Stimulated activated naive B cell treated with anti-CD40 and anti-IgM and Interleukin-4, amounts not matched to agents 10 μg/mL and 1 μg/mL and 100 μg/mL, for 72 hours (primary cell): ENCODE measurements at regions not wholly inside any gene's neighbourhood (a gene's known extent, or its start where the extent isn't known, plus 50 kb on each side); places are given as distances from the start of the nearest gene placed in this dataset.

Source experiments
- ATAC-seq, 2 donors: fragments of 150-1000 bp; cut with Tn5 transposase; replicated peaks; 2 replicates each; pipeline ENCODE4 v1.10.0; 2021; ENCODE audit warnings: moderate library complexity in 1 of 2
- DNase-seq: peaks from one replicate; pipeline ENCODE4 v3.0.0; 2021
- H3K27ac Mint-ChIP-seq: one replicate; pipeline ENCODE4 v1.8.0; 2022; ENCODE audit warnings: mild to moderate bottlenecking, mixed read lengths
- H3K27me3 Mint-ChIP-seq, 2 donors: one replicate each; pipeline ENCODE4 v1.8.0; 2022; ENCODE audit warnings: mixed read lengths in 2 of 2
- H3K36me3 Mint-ChIP-seq, 2 donors: one replicate each; pipeline ENCODE4 v1.8.0; 2022; ENCODE audit warnings: mixed read lengths in 2 of 2, mild to moderate bottlenecking in 1 of 2
- H3K4me1 Mint-ChIP-seq, 2 donors: one replicate each; pipeline ENCODE4 v1.8.0; 2022; ENCODE audit warnings: mixed read lengths in 2 of 2, mild to moderate bottlenecking in 1 of 2
- H3K4me3 Mint-ChIP-seq, 2 donors: one replicate each; pipeline ENCODE4 v1.8.0; 2022; ENCODE audit warnings: mild to moderate bottlenecking in 2 of 2, mixed read lengths in 2 of 2, moderate library complexity in 1 of 2
- H3K9me3 Mint-ChIP-seq, 2 donors: one replicate each; pipeline ENCODE4 v1.8.0; 2022; ENCODE audit warnings: mixed read lengths in 2 of 2, mild to moderate bottlenecking in 1 of 2

DNA sequence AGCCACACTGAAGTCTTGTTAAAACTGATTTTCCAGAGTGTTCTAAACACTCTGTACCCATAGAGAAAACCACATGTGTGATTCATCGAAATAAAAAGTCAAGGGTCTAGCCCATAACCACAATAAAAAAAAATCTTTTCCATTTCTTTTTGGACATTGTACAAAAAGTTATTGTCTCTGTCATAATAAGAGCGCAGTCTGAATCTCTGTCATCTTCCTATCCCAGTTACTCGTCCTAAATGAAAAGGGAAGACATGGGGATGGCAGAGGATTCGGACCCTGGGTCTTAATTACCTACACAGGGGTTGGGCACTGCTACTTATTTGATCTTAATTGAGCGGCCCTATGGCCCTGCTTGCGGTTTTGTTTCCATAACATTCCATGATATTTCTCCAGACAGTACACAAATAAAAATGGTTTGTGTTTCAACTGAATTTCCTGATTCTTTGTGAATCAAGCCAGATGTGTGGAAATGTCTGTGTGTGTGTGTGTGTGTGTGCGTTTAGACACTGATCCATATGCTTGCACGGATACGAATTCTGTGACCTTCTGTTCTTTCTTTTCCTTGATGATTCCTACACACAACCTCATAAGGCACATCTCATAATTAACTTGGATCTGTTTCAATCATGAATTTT, 133.4 kb upstream of the SPATS2L start:
- ATAC-seq = no peak
- H3K27ac Mint-ChIP-seq = no peak overlapping the region
- H3K4me1 Mint-ChIP-seq = no peaks in the 10 kb centered on the region
- H3K9me3 Mint-ChIP-seq = peaks cover 0 to 3% of the 10 kb centered on the region in 2 donors
- H3K36me3 Mint-ChIP-seq = no peaks in the 10 kb centered on the region
- no peak for DNase-seq
- H3K27me3 Mint-ChIP-seq = peaks cover 0 to 8% of the 10 kb centered on the region in 2 donors
- no peak overlapping the region for H3K4me3 Mint-ChIP-seq

GRCh38 chr2:200173691-200174090, 132.8 kb upstream of the SPATS2L start:
- peaks cover 5 to 11% of the 10 kb centered on the region in 2 donors for H3K27me3 Mint-ChIP-seq
- ATAC-seq = no peak
- DNase-seq = no peak
- no peaks in the 10 kb centered on the region for H3K4me1 Mint-ChIP-seq
- no peak overlapping the region for H3K4me3 Mint-ChIP-seq
- H3K9me3 Mint-ChIP-seq = peaks cover 0 to 3% of the 10 kb centered on the region in 2 donors
- H3K36me3 Mint-ChIP-seq = no peaks in the 10 kb centered on the region
- H3K27ac Mint-ChIP-seq = no peak overlapping the region

DNA sequence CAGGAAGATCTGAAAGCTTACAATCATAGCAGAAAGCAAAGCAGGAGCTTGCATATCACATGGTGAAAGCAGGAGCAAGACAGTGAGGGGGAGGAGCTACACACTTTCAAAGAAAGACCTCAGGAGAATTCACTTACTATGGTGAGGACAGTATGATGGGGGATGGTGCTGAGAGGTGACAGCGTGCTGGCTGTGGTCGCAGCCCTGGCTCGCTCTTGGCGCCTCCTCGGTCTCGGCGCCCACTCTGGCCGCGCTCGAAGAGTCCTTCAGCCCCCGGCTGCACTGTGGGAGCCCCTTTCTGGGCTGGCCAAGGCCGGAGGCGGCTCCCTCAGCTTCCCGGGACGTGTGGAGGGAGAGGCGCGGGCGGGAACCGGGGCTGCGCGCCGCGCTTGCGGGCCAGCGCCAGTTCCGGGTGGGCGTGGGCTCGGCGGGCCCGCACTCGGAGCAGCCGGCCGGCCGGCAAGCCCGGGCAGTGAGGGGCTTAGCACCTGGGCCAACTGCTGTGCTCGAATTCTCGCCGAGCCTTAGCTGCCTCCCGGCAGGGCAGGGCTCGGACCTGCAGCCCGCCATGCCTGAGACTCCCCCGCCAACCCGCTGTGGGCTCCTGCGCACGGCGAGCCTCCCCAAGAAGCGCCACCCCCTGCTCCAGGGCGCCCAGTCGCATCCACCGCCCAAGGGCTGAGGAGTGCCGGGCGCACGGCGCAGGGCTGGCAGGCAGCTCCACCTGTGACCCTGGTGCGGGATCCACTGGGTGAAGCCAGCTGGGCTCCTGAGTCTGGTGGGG, 131.9 kb upstream of the SPATS2L start:
- peaks cover 0 to 3% of the 10 kb centered on the region in 2 donors for H3K9me3 Mint-ChIP-seq
- ATAC-seq (no peak), DNase-seq (no peak)
- no peak overlapping the region for H3K27ac Mint-ChIP-seq
- H3K4me1 Mint-ChIP-seq = no peaks in the 10 kb centered on the region
- no peaks in the 10 kb centered on the region for H3K36me3 Mint-ChIP-seq
- H3K27me3 Mint-ChIP-seq = peaks cover 6 to 13% of the 10 kb centered on the region in 2 donors
- H3K4me3 Mint-ChIP-seq = no peak overlapping the region

GRCh38 chr2:200177971-200178911, 128.3 kb upstream of the SPATS2L start:
- no peak overlapping the region for H3K27ac Mint-ChIP-seq
- no peaks in the 10 kb centered on the region for H3K9me3 Mint-ChIP-seq
- no peak overlapping the region for H3K4me3 Mint-ChIP-seq
- no peaks in the 10 kb centered on the region for H3K36me3 Mint-ChIP-seq
- DNase-seq = no peak
- peaks cover 9 to 17% of the 10 kb centered on the region in 2 donors for H3K27me3 Mint-ChIP-seq
- no peaks in the 10 kb centered on the region for H3K4me1 Mint-ChIP-seq
- no peak for ATAC-seq

GRCh38 chr2:200179151-200179550, 127.3 kb upstream of the SPATS2L start:
- H3K9me3 Mint-ChIP-seq = no peaks in the 10 kb centered on the region

GRCh38 chr2:200180943-200181342, 125.5 kb upstream of the SPATS2L start:
- Mint-ChIP-seq H3K27ac (no peak overlapping the region), H3K4me1 (no peaks in the 10 kb centered on the region), H3K9me3 (no peaks in the 10 kb centered on the region), H3K36me3 (no peaks in the 10 kb centered on the region), H3K27me3 (peaks cover 15 to 32% of the 10 kb centered on the region in 2 donors), H3K4me3 (no peak overlapping the region)
- no peak for DNase-seq
- ATAC-seq = no peak

More at GRCh38 chr2:200179151-200179550, 127.3 kb upstream of the SPATS2L start:
- ATAC-seq (no peak), DNase-seq (no peak)
- Mint-ChIP-seq H3K36me3 (no peaks in the 10 kb centered on the region), H3K4me1 (no peaks in the 10 kb centered on the region), H3K4me3 (no peak overlapping the region), H3K27ac (no peak overlapping the region), H3K27me3 (peaks cover 9 to 20% of the 10 kb centered on the region in 2 donors)

DNA sequence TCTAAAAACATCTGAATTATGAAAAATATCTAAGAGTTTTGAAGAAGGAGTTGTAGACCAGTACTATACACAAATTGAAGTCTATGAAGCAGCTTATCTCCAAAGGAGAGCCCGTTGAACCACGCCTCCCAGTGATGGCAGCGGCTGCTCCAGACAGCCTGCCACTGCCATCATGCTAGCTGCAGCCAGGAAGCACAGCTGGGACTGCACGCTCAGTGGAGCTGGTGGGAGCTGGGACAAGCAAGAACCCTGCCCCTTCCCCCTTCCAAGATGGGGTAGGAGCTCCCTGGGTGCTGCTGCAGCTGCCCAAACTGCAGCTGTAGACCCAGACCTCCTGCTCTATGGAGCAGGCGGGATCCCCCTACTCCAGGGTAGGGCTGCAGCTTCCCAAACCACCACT, 124.7 kb upstream of the SPATS2L start:
- H3K27ac Mint-ChIP-seq = no peak overlapping the region
- no peaks in the 10 kb centered on the region for H3K4me1 Mint-ChIP-seq
- H3K36me3 Mint-ChIP-seq = no peaks in the 10 kb centered on the region
- no peak overlapping the region for H3K4me3 Mint-ChIP-seq
- ATAC-seq = no peak
- no peaks in the 10 kb centered on the region for H3K9me3 Mint-ChIP-seq
- H3K27me3 Mint-ChIP-seq = peaks cover 15 to 37% of the 10 kb centered on the region in 2 donors
- no peak for DNase-seq

DNA sequence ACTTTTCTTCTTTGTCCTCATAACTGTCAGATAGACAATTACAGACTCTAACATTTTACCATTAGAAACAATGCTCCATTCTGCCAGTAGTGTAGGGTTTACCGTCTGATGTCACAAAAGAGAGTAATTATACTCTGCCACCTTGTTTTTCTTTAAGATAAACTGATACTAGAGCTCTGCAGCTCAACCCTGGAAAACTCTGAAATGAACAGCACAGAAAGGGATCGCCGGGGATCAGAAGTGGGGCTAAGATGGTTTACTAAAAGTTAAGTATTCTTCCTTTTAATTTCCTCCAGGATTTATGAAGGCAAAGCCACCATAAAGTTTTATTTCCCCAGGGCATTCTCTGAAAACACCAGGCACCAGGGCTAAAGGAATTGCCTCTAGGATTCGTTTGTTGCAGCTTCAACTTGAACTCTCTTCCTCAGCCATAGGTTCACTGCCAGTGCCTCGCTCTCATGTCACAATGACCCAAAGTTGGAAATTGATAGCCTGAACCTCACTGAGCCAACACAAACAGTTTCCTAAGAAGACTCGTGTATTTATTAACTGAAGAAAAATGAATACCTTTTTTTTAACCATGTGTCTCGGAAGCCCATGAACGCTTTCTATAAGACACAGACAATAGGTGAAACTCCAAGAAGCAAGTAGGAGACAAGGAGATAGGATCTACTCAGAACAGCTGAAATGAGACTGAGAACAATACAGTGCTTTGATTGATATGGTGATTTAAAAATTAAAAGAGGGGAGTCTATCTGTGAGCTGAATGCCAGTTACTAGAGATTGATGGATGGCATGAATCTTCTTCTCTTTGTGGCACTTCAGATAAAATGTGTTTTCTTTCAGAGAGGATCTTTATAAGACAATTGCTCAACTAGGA, 121.5 kb upstream of the SPATS2L start:
- Mint-ChIP-seq H3K27me3 (peaks cover 11 to 31% of the 10 kb centered on the region in 2 donors), H3K4me1 (no peaks in the 10 kb centered on the region), H3K27ac (no peak overlapping the region), H3K9me3 (no peaks in the 10 kb centered on the region), H3K36me3 (no peaks in the 10 kb centered on the region), H3K4me3 (no peak overlapping the region)
- DNase-seq (no peak), ATAC-seq (no peak)

DNA sequence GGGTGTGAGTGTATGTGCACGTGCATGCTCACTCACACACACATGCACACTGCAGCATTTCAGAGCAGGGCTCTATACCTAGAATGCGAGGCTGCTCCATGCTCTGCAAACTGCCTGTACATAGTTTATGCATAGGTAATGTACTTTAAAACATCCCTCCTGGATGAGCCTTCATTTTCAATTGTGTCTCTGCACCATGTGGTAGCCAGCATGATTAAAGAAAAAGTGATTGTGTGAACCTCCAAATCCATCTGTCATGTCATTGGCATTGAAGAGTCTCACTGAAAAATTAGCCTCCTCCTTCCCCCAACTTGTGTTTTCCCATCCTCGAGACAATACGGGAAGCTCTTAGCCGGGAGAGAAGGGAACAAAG, 120.9 kb upstream of the SPATS2L start:
- Mint-ChIP-seq H3K27me3 (peaks cover 11 to 31% of the 10 kb centered on the region in 2 donors), H3K4me1 (no peaks in the 10 kb centered on the region), H3K27ac (no peak overlapping the region), H3K9me3 (no peaks in the 10 kb centered on the region), H3K36me3 (no peaks in the 10 kb centered on the region), H3K4me3 (no peak overlapping the region)
- ATAC-seq (no peak), DNase-seq (no peak)

DNA sequence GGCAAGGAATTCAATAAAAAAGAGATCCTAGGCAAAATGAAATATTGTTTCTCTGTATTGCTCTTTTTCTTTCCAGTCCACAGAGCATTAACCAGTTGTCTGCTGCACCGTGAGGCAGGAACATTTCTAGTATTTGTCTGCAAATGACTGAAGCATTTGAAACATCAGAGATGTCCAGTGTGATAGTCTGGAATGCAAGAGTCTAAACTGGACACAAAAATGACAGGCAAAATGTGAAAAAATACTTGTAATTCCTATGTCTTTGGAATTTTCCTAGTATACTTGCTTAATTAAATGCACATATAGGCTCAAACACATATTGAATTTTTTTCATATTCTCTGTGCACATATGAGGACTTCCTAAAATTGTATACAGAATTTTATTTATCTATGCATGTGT, 120.5 kb upstream of the SPATS2L start:
- Mint-ChIP-seq H3K27ac (no peak overlapping the region), H3K4me3 (no peak overlapping the region), H3K9me3 (no peaks in the 10 kb centered on the region), H3K27me3 (peaks cover 10 to 31% of the 10 kb centered on the region in 2 donors), H3K36me3 (no peaks in the 10 kb centered on the region), H3K4me1 (no peaks in the 10 kb centered on the region)
- ATAC-seq = no peak
- no peak for DNase-seq

DNA sequence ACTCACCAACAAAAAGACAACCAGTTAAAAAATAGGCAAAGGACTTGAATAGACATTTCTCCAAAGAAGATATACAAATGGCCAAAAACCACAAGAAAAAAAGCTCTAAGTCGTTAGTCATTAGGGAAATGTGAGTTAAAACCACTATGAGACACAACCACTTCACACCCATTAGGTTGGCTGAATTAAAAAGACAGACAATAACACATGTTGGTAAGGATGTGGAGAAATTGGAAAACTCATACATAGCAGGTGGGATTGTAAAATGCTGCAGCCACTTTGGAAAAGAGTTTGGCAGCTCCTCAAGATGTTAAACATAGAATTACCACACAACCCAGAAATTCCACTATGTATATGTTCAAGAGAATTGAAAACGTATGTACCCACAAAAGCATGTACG, 117.6 kb upstream of the SPATS2L start:
- ATAC-seq = no peak
- no peaks in the 10 kb centered on the region for H3K36me3 Mint-ChIP-seq
- DNase-seq = no peak
- H3K27ac Mint-ChIP-seq = no peak overlapping the region
- H3K4me1 Mint-ChIP-seq = no peaks in the 10 kb centered on the region
- no peaks in the 10 kb centered on the region for H3K9me3 Mint-ChIP-seq
- H3K27me3 Mint-ChIP-seq = peaks cover 11 to 32% of the 10 kb centered on the region in 2 donors
- no peak overlapping the region for H3K4me3 Mint-ChIP-seq

DNA sequence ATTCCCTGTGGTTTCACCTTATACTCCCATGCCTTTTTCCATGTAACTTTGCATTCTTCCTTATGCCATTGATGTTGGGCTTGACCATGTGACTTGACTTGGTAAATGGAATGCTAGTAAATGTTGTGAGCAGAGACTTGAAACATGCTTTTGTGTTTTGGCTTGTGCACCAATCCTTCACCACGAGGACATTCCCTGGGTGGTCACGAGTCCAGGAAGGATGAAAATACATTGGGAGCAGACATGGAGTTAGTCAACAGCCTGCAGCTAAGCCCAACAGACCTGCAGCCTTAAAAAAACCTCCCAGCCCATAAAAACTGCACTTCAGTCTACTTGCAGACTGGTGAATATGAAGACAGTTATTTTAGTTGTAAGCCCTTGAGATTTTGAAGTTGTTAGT, 116.5 kb upstream of the SPATS2L start:
- ATAC-seq (no peak), DNase-seq (no peak)
- H3K36me3 Mint-ChIP-seq = no peaks in the 10 kb centered on the region
- no peak overlapping the region for H3K4me3 Mint-ChIP-seq
- H3K27ac Mint-ChIP-seq = no peak overlapping the region
- no peaks in the 10 kb centered on the region for H3K4me1 Mint-ChIP-seq
- H3K9me3 Mint-ChIP-seq = no peaks in the 10 kb centered on the region
- H3K27me3 Mint-ChIP-seq = peaks cover 12 to 27% of the 10 kb centered on the region in 2 donors

DNA sequence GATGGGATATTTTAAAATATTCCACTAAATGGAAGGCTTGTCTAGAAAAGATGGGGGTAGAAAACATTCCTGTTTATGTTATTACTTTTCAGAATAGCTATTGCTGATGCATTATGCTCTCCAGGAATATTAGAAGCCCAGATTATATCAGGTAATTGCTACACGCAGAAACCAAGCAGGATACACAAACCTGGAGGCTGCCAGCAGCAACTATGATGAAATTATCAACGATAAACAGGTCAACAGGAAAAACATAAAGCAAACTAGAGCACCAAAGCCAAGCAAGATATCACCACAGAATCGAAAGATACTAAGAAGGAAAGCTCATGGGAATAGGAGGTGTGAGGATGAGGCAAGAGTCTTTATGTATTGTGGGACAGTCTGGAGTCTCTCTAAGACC, 113.2 kb upstream of the SPATS2L start:
- Mint-ChIP-seq H3K36me3 (no peaks in the 10 kb centered on the region), H3K27me3 (peaks cover 26 to 31% of the 10 kb centered on the region in 2 donors), H3K9me3 (no peaks in the 10 kb centered on the region), H3K4me1 (no peaks in the 10 kb centered on the region), H3K27ac (no peak overlapping the region), H3K4me3 (no peak overlapping the region)
- no peak for DNase-seq
- ATAC-seq = no peak

DNA sequence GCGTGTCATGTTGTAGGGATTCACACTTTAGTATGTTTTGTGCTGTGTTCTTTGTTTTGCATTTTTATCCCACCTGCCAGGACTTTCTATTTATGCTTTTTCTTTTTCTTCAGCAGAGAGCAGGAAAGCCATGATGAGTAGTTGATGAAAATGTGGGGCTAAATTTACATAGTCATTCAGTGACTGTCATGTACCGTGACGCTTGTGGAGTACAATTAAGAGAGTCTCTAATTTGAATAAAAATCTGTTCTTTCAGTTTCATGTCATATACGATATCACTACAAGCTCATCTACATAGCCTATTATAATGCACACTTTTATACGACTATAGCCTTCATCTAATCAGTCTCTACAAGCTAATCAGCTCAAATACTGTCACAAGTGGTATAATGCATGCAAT, 112.7 kb upstream of the SPATS2L start:
- no peaks in the 10 kb centered on the region for H3K9me3 Mint-ChIP-seq
- H3K27me3 Mint-ChIP-seq = peaks cover 26 to 31% of the 10 kb centered on the region in 2 donors
- ATAC-seq = no peak
- no peak overlapping the region for H3K4me3 Mint-ChIP-seq
- no peak overlapping the region for H3K27ac Mint-ChIP-seq
- DNase-seq = no peak
- peaks cover 0 to 3% of the 10 kb centered on the region in 2 donors for H3K4me1 Mint-ChIP-seq
- no peaks in the 10 kb centered on the region for H3K36me3 Mint-ChIP-seq
